ENCODE measurements at regions not wholly inside any gene's neighbourhood (a gene's known extent, or its start where the extent isn't known, plus 50 kb on each side); places are given as distances from the start of the nearest gene placed in this dataset.

DNA sequence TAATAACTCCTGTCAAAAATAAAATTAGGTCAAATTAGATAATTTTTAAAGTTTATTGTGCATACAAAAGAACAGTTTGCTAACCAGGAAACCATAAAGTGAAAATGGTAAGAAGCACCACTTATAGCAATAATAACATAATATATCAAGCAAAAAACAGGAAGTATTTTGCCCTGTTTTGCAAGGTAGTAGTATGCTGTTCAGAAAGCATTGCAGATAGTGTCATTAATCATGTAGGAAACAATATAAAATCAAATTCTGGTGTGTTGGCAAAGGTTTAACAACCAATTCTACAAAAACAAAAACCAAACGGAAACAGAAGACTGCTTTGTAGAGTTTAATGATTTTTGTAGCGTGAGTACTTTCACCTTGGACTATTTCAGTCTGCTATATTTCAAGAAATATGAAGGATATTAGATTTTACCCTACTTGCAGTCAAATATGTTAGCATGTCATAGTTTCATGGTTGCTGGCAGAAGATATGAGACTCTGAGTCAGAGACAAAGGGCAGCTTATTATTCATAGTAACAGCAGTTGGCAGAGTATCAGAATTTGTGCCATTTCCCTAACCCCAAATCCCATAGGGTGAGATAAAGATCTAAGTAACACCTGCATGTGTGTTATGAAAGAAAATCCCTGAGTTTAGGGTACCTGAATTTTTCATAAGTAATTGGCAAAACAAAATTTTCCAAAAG is 729.0 kb upstream of the BRINP3 start:
- no peaks in the 10 kb centered on the region for H3K36me3 Mint-ChIP-seq
- no peak for DNase-seq (ENCODE audit: low spot score in 2 of 2, unreplicated experiment in 2 of 2)
- peaks cover 4% of the 10 kb centered on the region for H3K4me1 Mint-ChIP-seq
- H3K4me3 Mint-ChIP-seq: no peak overlapping the region
- TF ChIP-seq, protein P1, sequence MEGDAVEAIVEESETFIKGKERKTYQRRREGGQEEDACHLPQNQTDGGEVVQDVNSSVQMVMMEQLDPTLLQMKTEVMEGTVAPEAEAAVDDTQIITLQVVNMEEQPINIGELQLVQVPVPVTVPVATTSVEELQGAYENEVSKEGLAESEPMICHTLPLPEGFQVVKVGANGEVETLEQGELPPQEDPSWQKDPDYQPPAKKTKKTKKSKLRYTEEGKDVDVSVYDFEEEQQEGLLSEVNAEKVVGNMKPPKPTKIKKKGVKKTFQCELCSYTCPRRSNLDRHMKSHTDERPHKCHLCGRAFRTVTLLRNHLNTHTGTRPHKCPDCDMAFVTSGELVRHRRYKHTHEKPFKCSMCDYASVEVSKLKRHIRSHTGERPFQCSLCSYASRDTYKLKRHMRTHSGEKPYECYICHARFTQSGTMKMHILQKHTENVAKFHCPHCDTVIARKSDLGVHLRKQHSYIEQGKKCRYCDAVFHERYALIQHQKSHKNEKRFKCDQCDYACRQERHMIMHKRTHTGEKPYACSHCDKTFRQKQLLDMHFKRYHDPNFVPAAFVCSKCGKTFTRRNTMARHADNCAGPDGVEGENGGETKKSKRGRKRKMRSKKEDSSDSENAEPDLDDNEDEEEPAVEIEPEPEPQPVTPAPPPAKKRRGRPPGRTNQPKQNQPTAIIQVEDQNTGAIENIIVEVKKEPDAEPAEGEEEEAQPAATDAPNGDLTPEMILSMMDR (IDR thresholded peaks at IDR 0.05; ENCODE audit: unreplicated experiment): no peak
- no peaks in the 10 kb centered on the region for H3K27me3 Mint-ChIP-seq (ENCODE audit: low read depth)
- no peak overlapping the region for H3K27ac Mint-ChIP-seq
- H3K9me3 Mint-ChIP-seq: peaks cover 4% of the 10 kb centered on the region

DNA sequence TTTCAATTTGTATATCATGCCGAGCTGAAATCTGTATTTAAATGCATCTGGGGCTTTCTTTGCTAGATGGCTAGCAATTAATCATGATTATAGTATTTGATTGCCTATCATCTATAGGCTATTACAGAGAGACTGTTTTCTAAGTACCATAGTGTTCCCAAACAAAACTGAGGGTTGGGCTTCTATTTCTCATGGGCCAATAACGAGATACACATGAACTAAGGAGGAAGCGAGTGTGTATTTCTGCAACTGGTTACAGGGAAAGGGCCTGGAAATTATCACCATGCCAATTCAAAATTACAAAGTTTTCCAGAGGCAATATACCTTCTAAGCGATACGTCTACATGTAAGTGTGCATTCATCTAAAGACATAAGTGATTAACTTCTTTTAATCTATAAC is 744.5 kb upstream of the BRINP3 start:
- Mint-ChIP-seq H3K4me3 (no peak overlapping the region), H3K4me1 (no peaks in the 10 kb centered on the region), H3K27me3 (ENCODE audit: low read depth) (no peaks in the 10 kb centered on the region), H3K9me3 (peaks cover 13% of the 10 kb centered on the region), H3K27ac (no peak overlapping the region), H3K36me3 (no peaks in the 10 kb centered on the region)
- TF ChIP-seq, protein P1 (IDR thresholded peaks at IDR 0.05; ENCODE audit: unreplicated experiment): no peak
- DNase-seq (ENCODE audit: low spot score in 2 of 2, unreplicated experiment in 2 of 2): no peak

DNA sequence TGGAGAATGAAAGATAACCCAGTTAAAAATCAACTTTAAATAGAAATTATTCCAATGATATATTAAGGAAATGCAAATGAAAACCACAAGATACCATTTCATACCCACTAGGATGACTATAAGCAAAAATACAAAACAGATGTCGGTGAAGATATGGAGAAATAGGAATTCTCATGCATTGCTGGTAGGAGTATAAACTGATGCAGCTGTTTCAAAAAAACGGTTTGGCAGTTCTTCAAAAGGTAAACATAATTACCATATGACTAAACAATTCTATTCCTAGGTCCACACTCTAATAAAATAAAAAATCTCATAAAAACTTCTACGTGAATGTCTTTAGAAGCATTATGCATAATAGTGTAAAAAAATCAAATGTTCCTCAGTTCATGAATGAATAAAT is 763.3 kb upstream of the BRINP3 start:
- no peak overlapping the region for H3K27ac Mint-ChIP-seq
- H3K4me1 Mint-ChIP-seq: no peaks in the 10 kb centered on the region
- no peaks in the 10 kb centered on the region for H3K27me3 Mint-ChIP-seq (ENCODE audit: low read depth)
- H3K36me3 Mint-ChIP-seq: no peaks in the 10 kb centered on the region
- H3K9me3 Mint-ChIP-seq: peaks cover 13% of the 10 kb centered on the region
- no peak overlapping the region for H3K4me3 Mint-ChIP-seq
- TF ChIP-seq, protein P1 (IDR thresholded peaks at IDR 0.05; ENCODE audit: unreplicated experiment): no peak
- DNase-seq (ENCODE audit: low spot score in 2 of 2, unreplicated experiment in 2 of 2): no peak

DNA sequence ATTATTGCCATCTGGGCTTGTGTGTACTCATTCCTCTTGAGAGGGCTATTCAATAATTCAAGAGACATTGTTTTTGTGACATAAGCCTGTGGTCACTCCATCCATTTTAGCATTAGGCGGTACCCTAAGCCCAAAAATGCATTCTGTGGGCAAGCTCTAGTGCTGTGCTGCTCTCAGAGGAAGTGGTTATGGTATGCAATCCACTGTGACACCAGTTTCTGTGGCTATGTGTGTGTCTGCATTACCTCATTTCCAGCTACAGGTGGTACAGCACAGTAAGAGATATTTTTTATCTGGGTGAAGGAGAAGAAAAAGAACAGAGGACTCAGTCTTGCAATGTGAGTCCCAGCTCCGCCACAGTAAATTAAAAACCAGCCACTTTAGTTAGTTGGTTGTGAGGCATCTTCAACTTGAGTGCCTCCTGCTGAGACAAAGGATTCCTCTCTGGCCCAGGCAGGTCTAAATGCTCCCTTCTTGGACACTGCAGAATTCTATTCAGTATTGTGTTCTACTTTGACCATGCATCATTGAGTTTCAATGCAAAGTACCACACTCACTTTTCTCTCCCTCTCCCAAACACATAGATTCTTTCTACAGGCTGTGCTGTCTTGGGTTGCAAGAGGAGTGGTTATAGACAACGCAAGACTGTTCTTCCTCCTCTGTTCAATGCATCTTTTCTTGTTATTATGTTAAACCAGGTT is 777.8 kb upstream of the BRINP3 start:
- H3K27ac Mint-ChIP-seq: no peak overlapping the region
- TF ChIP-seq, protein P1 (IDR thresholded peaks at IDR 0.05; ENCODE audit: unreplicated experiment): no peak

DNA sequence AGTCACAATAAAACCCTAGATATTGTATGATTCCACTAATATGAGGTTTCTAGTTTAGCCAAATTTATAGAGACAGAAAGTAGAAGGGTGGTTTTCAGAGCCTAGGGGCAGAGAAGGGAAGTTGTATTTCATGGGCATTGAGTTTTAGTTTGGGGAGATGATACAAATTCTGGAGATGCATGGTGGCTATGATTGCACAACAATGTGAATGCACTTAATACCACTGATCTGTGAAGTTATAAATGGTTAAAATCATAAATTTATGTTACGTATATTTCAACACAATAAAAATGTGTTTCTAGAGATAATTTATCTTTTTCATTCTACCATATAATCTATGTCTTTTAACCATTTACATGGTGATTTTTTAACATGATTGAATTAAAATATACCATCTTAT is 779.3 kb upstream of the BRINP3 start:
- Mint-ChIP-seq H3K27ac (no peak overlapping the region), H3K4me1 (no peaks in the 10 kb centered on the region), H3K9me3 (peaks cover 7% of the 10 kb centered on the region), H3K36me3 (no peaks in the 10 kb centered on the region), H3K4me3 (no peak overlapping the region), H3K27me3 (ENCODE audit: low read depth) (no peaks in the 10 kb centered on the region)
- TF ChIP-seq, protein P1 (IDR thresholded peaks at IDR 0.05; ENCODE audit: unreplicated experiment): no peak
- no peak for DNase-seq (ENCODE audit: low spot score in 2 of 2, unreplicated experiment in 2 of 2)

More for the DNA sequence above, 777.8 kb upstream of the BRINP3 start:
- Mint-ChIP-seq H3K4me1 (no peaks in the 10 kb centered on the region), H3K27me3 (ENCODE audit: low read depth) (no peaks in the 10 kb centered on the region), H3K36me3 (no peaks in the 10 kb centered on the region), H3K4me3 (no peak overlapping the region), H3K9me3 (peaks cover 7% of the 10 kb centered on the region)
- DNase-seq (ENCODE audit: low spot score in 2 of 2, unreplicated experiment in 2 of 2): no peak
